GM21390 (cell line): ENCODE measurements at regions not wholly inside any gene's neighbourhood (a gene's known extent, or its start where the extent isn't known, plus 50 kb on each side); places are given as distances from the start of the nearest gene placed in this dataset.

Source experiments
- ATAC-seq: cut with Tn5 transposase; IDR thresholded peaks from one replicate; pipeline ENCODE4 v1.9.1; 2021; ENCODE audit not compliant: unreplicated experiment

DNA sequence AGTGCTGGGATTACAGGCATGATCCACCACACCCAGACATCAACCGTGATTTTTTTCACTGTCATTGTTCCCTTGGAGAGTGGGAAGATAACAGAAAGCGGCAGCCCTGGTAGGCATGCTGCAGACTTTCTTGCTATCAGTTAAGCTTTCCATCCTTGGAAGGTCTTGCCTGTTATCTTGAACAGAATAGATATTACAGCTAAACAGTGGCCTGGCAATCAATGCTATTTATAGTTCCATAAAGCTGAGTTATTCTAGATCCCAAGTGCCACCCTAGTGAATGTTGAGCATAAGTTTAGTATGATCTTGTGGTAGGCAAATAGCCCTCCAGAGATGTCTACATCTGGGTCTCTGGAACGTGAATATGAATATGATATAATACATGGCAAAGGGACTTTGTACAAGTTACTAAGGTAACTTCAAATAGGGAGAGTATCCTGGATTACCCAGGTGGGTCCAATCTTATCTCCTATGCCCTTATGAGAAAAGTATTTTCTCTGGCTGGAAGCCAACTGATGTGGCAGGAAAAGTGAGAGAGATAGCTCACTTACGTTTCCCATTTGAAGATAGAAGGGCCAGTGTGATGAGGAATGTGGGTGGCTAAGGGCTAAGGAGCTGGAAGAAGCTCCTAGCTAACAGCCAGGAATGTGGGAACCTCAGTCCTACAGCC, 609.1 kb upstream of the IGFBP3 start:
- no peak for ATAC-seq

DNA sequence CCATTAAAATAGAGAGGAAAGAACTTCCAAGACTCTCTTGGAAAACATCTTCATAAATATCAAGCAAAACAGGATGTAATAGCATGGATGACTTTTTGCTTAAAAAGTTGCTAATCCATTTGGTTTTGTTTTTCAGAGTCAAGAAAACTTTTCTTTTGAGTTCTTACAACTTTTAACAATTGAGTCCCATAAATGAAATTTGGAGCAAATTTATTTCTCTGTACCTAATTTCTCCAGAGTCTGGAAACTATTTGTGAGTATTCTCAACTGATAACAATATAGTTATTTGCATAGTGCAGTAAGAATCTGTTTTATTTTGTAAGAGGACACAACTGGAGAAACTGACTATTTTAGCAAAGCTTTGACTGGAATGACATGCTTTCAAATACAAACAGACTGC, 606.3 kb upstream of the IGFBP3 start:
- ATAC-seq: no peak

DNA sequence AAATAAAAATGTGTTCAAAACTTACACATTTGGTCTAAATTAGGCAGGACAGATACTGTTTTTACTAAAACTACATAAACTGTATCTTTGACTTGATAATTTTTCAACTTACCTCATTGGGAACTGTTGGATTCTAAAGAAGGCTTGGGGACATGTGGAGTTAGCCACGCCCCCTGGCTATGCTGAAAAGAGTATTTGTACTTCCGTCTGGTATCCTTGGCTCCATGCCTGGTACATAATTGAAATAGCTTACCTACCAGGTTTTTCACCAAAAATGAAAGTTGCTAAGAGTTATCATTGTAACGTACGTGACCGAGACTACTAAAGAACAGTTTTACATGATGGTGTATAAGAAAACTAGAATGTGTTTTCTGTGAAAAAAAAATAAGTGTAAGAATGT, 604.8 kb upstream of the IGFBP3 start:
- ATAC-seq: no peak

DNA sequence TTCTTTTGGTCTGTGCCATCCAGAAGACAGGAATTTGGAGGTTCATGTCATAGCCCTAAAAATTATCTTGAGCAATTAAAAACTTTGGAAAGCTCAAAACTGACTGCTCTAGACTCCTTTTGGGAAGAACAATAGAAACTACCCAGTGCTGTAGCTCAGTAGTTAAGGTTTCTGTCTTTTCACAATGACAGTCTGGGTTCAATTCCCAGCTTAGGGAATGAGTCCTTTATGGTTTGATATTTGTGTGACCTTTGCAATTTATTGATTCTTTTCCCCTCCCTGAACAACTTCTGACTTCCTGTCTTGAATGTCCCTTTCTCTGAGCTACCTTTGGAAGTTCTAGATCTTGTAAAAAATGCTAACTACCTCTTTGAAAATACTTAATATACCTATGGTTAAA, 603.3 kb upstream of the IGFBP3 start:
- no peak for ATAC-seq

DNA sequence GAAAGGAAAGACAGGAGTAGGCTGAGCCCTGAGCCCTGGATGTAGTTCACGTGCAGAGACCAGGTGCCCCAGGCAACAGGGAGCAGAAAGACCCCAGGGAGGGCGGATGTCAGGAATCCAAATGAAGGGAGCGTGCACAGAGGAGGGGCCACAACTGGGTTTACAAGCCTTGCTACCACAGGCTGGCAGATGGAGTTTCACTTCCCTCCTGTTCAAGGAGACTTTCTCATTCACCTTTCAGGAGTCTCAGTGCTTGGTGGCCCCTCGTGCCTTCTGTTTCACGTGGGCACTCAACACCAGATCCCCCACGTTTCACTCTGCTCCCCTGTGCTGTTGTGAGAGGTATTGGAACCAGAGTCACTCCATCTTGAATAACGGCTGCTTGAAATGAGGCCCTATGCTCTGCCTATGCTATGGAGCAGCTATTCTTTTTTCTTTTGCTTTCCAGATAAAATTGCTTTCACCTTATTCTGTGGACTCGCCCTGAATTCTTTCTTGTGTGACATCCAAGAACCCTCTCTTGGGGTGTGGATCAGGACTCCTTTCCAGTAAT, 601.4 kb upstream of the IGFBP3 start:
- no peak for ATAC-seq

DNA sequence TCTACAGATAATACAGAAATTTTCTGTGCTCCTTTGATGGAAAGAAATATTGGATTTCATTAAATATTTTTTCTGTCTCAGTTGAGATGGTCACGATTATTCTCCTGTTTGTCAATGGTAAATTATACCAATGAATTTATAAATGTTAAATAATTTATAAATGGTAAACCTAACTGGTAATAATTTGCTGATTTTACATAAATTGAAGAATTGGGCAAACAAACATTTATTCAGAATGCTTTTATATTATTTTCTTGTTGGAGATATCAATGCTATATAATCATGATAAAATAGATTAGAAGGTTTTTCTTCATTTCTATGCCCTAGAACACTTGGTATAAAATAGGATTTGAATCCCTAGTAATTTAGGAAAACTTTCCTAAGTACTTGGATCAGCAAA, 597.6 kb upstream of the IGFBP3 start:
- no peak for ATAC-seq

DNA sequence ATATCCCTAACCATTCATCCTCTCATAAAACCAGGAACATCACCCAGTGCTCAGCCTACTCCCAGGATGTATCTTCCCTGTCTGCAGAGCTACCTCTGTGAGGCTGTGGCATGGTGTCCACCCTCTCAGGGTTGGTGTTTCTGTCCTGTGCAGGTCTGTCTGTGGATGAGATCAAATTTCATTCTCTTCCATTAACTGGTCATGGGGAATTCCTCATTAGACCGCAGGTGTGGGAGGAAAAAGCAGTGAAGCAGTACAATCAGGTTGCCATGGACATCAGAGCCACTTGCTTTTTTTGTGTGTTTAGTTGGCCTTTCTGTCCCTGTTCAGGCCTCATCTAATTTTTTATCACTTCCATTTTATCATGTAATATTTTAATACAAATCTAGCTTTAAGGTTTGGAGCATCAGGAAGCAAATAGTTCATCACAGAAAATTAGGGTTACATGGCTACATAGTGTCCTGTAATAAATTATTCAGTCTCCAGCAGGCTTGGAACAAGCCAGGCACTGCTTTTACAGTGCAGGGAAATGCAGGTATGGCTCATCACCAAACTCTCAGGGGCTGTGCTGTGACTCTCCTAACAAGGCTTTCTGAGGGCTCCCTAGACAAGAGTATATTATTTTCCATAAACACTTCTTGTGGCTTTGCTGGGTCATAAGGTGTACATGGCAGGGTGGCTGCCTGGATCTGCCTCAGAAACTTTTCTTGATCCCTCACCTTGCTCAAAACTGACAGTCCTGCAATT, 594.9 kb upstream of the IGFBP3 start:
- no peak for ATAC-seq

DNA sequence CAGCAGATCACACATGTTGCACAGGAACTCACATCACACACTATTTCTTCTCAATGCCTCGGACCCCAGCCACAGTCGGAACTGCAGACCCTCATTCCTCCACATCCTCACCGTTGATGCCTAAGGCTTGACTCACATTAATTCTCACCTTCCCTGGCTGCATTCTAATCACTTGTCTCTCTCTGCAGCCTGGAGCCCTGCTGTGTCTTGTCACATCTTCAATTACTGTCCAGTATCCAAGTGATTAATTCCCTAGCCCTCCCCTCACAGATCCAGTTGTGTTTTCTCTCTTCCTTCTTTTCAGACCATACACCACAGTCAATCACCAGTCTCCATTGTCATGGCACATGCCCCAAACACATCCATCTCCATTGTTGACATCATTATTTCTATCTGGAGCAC, 592.4 kb upstream of the IGFBP3 start:
- ATAC-seq: no peak

DNA sequence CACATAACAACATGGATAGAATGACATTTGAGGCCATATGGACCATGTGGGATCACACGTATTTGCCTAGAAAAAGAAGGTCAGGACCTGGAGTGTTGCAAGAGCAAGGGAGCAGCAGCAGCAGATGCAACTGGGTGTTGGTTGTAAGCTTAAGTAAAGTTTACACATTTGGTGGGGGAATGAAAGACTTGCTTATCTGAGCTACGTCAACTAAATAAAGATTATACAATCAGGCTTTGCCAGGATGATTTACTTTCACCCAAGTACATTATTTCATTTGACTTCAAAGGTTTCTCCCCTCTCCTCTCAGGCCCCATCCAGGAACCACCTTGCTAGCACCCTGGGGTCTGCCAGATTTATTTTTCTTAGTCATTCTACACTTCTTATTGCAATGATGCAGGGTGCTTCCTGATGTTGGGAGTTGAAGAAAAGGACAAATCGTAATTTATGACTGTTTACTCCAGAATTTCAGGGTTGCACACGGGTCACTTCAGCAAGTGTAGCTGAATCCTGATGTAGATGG, 591.9 kb upstream of the IGFBP3 start:
- no peak for ATAC-seq

DNA sequence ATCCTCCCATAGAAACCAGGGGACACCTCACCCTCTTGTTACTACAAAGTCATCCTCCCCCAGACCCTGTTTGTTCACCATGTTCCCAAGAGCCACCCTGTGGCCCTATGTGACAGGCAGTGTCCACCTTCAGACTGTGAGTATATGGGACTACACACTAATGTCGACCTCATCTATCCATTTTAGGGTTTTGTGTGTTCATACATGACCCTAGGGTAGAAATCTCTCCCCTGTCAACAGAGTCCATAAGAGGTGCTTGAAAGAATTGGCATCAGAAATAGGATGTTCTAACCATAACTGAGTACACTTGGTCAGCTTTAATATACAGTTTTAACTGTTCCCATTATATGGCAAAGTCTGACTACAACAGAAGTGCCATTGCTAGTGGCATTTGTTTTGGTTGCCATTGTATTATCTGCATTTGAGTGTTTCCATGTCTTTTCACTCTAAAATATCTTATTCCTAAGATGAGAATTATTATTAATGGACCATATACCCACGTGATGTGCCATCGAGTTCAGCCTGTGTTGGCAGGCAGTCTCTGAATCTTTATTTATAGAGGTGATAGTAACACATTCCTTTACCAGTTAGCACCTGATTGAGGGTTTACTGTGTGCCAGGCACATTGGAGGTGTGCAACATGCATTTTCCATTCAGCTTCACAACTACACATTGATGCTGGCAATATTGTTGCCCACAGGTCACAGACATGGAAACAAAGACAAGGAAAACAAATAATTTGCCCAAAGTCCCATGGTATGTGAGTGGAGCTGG, 590.6 kb upstream of the IGFBP3 start:
- ATAC-seq: no peak

DNA sequence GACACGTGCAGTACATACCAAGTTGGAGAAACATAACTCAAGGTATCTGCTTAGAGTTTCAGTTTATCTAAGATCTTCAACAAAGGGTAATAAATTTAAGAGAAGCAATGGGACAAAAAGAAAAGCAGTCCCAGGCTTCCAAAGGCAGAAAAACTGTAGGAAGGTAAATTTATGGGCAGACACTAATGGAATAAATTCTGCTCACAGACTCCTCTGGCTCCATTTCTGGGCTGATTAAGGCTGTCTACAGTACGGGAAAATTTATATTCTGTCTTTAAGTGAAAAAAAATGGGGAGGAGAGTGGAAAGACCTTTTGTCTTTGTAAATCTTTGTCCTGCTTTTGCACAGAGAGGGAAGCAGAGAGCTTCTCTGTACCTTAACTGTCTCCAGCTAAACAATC, 587.5 kb upstream of the IGFBP3 start:
- no peak for ATAC-seq

DNA sequence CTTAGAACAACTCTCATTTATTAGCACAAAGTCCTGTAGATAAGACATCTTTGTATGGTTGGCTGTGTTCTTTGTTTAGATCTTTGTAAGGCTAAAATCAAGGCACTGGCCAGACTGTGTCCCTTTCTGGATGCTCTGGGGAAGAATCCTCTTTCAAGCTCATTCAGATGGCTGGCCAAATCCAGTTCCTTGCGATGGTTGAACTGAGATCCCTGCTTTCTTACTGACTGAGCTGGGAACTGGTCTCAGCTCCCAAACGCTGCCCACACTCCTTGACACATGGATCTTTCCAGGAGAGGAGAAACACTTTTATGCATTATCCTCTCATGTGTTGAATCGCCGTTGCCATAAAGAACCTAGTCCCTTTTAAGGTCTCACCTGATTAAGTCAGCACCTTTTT, 586.5 kb upstream of the IGFBP3 start:
- no peak for ATAC-seq

DNA sequence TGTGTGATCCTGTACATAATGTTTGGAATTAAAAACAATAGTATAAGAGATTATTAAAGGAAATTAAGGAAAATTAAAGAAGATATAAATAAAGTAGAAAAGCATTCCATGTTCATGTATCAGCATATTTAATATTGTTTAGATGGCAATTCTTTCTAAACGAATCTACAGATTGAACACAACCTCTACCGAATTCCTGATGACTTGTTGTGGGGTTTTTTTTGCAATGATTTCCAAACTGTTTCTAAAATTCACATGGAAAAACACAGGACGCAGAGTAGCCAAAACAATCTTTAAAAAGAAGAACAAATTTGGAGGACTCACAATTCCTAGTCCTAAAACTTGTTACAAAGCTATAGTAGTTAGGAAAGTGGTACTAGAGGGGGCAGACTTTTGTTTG, 573.4 kb upstream of the IGFBP3 start:
- no peak for ATAC-seq

DNA sequence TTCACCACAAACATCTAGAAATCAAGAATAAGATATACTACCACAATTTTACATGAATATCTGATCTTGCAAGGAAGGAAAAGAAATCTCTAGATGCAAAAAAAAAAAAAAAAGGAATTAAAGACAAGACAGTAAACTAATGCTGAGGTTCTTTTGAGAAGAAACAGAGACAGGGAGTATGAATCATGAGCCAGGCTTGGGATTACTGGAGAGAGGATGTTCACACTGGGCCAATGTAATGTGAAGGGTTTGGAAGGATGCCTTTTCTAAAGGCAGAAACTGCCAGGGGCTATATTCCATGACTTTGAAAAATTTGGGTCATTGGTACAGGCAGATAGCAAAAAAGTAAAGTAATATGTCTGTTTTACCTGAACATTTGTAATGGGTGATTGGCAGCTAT, 573.0 kb upstream of the IGFBP3 start:
- no peak for ATAC-seq

DNA sequence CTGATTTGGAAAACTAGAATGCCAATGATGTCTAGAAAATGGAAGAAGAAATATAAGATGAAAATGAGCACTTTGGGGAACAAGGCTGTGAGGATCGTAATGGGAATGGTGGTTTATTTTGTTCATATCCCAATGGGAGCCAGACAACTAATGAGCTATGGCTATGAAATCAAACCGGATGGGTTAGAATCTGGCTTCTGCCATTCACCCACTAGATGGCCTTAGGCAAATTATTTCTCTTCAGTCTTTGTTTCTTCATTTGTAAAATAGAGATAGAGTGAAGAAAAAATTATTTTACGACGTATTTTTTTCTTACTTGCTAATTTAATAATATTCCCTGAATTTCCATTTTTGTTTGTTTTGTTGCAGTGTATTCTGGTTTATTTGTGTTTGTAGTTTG, 572.1 kb upstream of the IGFBP3 start:
- ATAC-seq: no peak

DNA sequence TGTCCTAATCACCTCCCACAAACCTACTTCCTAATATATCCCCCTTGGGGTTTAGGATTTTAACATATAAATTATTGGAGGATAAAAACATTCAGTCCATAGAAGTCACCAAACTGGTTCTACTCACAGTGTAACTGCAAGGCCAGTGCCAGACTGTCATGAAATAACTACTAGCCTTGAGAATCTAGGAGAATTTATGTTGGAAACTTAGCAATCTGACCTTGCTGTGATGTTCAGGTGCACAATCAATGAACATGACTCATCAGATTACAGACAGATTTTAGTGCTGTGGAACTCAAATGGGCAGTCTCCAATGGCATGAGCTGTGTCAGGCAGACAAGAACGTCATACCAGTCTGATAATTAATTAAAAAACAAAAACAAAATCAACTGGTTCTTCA, 571.4 kb upstream of the IGFBP3 start:
- no peak for ATAC-seq

DNA sequence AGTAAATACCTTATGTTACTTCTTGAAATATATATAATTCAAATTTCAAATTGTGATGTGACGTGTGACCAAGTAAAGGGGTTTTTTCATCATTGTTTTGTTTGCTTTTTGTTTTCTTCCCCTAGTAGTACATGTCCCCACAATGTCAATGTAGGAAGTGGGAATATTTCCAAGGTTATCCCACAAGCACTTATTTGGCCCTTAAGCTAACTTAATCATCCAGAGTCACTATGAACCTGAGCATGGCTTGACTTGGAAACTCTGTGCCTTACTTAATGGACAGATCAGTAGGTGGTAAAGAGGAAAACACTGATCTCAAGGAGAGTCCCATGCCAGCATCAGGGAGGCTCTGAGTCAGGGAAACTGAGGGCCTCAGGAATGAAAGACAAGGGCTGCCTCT, 569.3 kb upstream of the IGFBP3 start:
- no peak for ATAC-seq

DNA sequence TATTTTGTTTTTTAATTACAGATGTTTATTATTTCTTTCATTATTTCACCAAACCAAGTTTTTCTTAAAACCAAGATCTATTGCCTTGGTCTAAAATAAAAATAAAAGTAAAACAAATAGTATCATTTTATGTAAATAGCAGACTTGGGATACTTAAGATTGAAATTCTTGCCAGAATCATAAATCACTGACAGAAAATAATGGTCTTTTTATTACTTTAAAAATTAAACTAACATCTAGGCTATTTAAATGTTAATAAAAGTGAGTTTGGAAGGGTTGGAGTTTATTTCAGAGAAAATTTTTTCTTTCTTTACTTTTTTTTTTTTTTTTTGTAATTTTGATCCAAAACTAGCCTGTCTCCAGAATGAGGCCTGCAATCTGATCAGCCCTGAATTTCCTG, 568.0 kb upstream of the IGFBP3 start:
- ATAC-seq: no peak

DNA sequence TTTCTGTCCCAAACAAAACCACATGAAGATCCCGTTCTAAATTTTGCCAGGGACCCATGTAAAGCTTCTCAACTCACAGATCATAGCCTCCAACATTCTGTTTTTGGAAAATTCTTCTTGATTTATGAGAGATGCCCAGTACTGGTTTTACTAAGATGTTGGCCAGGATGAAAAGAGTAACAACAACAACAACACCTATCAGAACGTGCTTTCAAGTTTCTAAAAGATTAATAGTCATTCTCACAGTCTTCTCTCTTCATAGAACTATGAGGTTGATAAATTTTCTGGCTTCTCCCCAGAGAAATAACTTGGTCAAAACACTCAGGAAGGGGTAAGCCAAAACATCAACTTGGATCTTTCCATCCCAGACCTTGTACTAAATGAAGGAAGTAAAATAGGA, 567.5 kb upstream of the IGFBP3 start:
- no peak for ATAC-seq

DNA sequence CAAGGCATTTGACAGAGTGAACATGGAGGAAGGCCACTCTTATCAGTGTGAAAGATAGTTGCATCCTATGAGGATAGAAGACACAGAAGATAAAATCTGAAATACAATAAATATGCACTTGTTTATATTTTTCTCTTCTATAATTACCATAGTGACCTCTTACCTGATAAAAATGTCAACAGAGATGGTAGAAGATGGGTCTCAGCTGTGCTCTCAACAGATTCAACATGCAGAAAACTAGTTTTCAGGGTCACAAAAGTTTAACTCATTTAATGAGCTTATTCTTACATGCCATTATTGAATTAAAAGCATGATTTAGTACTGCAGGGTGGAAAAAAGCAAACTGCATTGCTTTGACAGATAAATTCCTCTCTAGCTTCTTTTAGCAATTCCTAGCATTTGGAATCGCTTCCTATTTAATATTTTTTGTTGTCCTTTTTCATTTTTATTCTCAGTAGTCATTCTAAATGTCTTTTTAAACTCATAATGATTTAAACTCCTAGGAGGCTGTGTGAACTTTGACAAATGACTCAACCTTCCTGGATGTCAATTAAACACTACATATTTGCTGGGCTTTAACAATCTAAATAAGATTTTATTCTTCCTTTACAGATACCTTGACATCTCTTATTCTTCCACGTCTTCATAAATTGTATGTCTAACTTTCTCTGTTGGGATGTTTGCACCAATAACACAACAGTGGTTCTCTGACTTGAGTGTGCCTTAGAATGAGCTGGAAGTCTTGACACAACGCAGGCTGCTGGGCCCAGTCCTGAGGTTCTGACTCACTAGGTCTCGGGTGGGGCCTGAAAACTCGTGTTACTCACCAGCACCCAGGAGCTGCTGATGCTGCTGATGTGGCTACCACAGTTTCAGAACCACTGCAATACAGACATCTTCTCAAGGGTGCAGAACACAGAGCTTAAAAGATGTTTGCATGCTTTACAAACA, 565.5 kb upstream of the IGFBP3 start:
- ATAC-seq: no peak
